Cerebellar cortex (tissue), 1 donor: ENCODE measurements at regions not wholly inside any gene's neighbourhood (a gene's known extent, or its start where the extent isn't known, plus 50 kb on each side); places are given as distances from the start of the nearest gene placed in this dataset.
"Not testable (repeated sequence)": the region's sequence is repeated elsewhere in the genome, so short reads cannot be mapped to it uniquely, and the experiment has no call there.

Experiments
- DNase-seq: peaks from one replicate; pipeline ENCODE4 v3.0.0-alpha.2; 2015; ENCODE audit warnings: low spot score

- no peak for DNase-seq
Observed at GRCh38 chr6:74408844-74409243, 712.8 kb downstream of the CD109 start.

- no peak for DNase-seq
Observed at GRCh38 chr6:74404366-74404765, 708.4 kb downstream of the CD109 start.

- no peak for DNase-seq
Observed at GRCh38 chr6:74402781-74403180, 706.8 kb downstream of the CD109 start.

GRCh38 chr6:74378437-74378836 lies 682.4 kb downstream of the CD109 start:
- DNase-seq, result not testable (repeated sequence)

GRCh38 chr6:74369556-74369993 lies 673.6 kb downstream of the CD109 start:
- no peak for DNase-seq

- DNase-seq, result no peak
Observed at GRCh38 chr6:74368746-74369145, 672.7 kb downstream of the CD109 start.

- no peak for DNase-seq
Observed at GRCh38 chr6:74366634-74367033, 670.6 kb downstream of the CD109 start.

GRCh38 chr6:74362391-74362790 lies 666.4 kb downstream of the CD109 start:
- no peak for DNase-seq

- DNase-seq, result no peak
Observed at GRCh38 chr6:74357321-74357720, 661.3 kb downstream of the CD109 start.

- no peak for DNase-seq
Observed at GRCh38 chr6:74356391-74356790, 660.4 kb downstream of the CD109 start.

- DNase-seq, result no peak
Observed at GRCh38 chr6:74346936-74347535, 651.0 kb downstream of the CD109 start.

- no peak for DNase-seq
Observed at GRCh38 chr6:74343804-74344203, 647.8 kb downstream of the CD109 start.

- DNase-seq, result not testable (repeated sequence)
Observed at GRCh38 chr6:74343321-74343720, 647.3 kb downstream of the CD109 start.

- DNase-seq, result no peak
Observed at GRCh38 chr6:74334722-74335121, 638.7 kb downstream of the CD109 start.

- no peak for DNase-seq
Observed at GRCh38 chr6:74333406-74333805, 637.4 kb downstream of the CD109 start.

- DNase-seq, result no peak
Observed at GRCh38 chr6:74320715-74321114, 624.7 kb downstream of the CD109 start.

- DNase-seq, result no peak
Observed at GRCh38 chr6:74320074-74320473, 624.1 kb downstream of the CD109 start.

GRCh38 chr6:74319292-74319691 lies 623.3 kb downstream of the CD109 start:
- no peak for DNase-seq

GRCh38 chr6:74318738-74319137 lies 622.7 kb downstream of the CD109 start:
- no peak for DNase-seq

- DNase-seq, result no peak
Observed at GRCh38 chr6:74312081-74312480, 616.1 kb downstream of the CD109 start.

GRCh38 chr6:74311431-74311830 lies 615.4 kb downstream of the CD109 start:
- DNase-seq, result no peak

GRCh38 chr6:74289884-74290283 lies 593.9 kb downstream of the CD109 start:
- DNase-seq, result no peak

GRCh38 chr6:74287932-74288331 lies 591.9 kb downstream of the CD109 start:
- no peak for DNase-seq

GRCh38 chr6:74287441-74287840 lies 591.4 kb downstream of the CD109 start:
- no peak for DNase-seq

GRCh38 chr6:74284284-74284683 lies 588.3 kb downstream of the CD109 start:
- DNase-seq, result no peak
